ENCODE measurements at regions not wholly inside any gene's neighbourhood (a gene's known extent, or its start where the extent isn't known, plus 50 kb on each side); places are given as distances from the start of the nearest gene placed in this dataset.

DNA sequence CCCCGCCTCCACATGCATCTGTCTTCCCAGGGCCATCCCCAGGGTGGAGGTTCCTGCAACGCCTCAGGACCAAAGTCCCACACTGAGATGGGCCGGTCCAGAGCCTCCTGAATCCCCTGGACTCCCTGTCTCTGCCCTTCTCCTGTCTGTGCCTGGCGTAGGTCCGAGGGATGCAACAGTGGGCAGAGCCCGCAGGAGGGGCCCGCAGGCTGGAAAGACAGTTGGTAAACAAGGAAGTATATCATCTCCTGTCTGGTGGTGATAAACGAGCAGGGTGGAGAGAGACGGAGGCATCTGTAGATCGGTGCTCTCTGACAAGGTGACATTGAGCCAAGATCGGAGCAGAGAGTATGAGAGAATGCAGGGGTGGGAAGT, 72.6 kb upstream of the RAB6C start:
- Histone ChIP-seq H3K36me3 (no peaks in the 10 kb centered on the region), H3K9ac (peak overlapping the region in 5 of 11 experiments; percentile 6 to 44 (median 32); a peak in 4 of 22 replicates), H3K4me1 (peaks cover 15 to 66% (median 49%) of the 10 kb centered on the region in 10 experiments; a peak in 19 of 20 replicates), H4K20me1 (no peaks in the 10 kb centered on the region), H3K4me2 (peak overlapping the region; percentile 21 to 88 (median 68); a peak in 21 of 22 replicates), H3K4me3 (no peak overlapping the region; a peak in 1 of 20 replicates), H3K27ac (peak overlapping the region in 8 of 11 experiments; percentile 22 to 56 (median 46); a peak in 13 of 22 replicates), H3K9me3 (replicated peaks in 1 of 11) (0 out of 22 replicates have a peak, but pooled peaks cover 0 to under 1% (median 0%) of the 10 kb centered on the region in 11 experiments), H3K27me3 (no peaks in the 10 kb centered on the region)
- TF ChIP-seq Cebpa-rat (IDR thresholded peaks at IDR 0.05), result no peak

DNA sequence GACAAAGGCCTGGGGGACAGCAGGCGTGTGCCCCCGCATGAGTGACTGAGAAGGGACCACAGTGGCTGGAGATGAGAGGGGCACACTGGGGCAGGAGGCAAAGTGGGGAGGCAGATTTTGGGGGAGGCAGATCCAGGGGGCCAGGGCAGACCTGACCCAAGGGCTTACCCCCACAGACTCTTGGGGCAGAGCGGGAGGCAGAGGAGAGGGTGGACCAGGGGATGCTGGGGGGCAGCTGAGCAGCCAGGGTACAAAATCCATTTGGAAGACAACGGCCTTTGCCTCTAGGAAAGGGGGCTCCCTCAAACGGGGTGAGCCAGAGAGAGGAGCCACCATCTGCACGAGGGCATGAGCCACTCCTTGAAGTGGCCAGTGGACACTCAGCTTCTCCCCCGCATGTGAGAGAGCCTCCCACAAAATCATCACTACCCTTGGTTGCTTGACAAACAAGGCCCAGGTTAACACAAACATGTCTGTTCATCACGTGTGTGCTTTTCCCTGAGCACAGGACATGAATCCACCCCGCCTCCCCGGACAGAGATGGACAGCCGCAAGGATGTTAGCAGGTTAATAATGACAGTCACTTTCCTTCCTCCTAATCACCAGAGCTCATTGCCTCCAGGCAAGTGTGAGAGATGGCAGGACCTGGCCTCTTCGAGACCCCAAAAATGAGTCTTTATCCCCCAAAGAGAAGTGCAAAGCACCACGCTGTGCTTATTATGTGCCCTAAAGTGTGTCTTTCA, 72.0 kb upstream of the RAB6C start:
- H3K27me3 ChIP-seq, result no peaks in the 10 kb centered on the region

DNA sequence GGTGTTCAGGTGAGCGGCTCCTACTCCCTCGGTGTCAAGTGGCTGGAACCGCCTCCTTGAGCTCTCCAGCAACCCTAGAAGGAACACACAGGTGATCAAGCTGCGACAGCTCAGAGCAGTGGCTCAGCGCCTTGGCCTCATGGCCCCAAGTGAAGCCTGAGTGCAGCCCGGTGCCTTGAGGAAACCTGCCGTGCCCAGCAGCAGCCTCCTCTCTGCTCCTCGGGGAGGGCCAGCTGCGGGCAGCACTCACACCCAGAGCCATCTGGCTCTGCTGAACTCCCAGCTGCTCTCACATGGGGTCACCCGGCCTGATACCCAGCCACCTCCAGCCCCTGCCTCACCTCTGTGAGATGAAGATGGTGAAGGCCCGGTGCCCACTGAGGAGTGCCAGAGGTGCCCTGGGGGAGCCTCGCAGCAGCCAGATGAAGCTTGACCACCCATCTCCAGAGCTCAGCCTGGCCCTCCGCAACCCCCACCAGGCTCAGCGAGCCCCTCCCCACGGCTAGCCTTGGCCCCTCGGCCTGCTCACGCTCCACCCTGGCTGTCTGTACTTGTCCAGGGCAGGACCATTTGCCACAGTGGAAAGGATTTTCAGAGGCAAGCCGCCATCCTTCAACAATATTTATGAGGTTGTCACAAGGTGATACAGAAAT, 70.6 kb upstream of the RAB6C start:
- Histone ChIP-seq H3K36me3 (no peaks in the 10 kb centered on the region), H3K27me3 (no peaks in the 10 kb centered on the region), H4K20me1 (no peaks in the 10 kb centered on the region), H3K4me1 (peaks cover 6 to 49% (median 36%) of the 10 kb centered on the region in 10 experiments; a peak in 18 of 20 replicates), H3K9me3 (replicated peaks in 1 of 11) (no peaks in the 10 kb centered on the region), H3K4me3 (no peak overlapping the region), H3K9ac (no peak overlapping the region), H3K4me2 (0 out of 22 replicates have a peak overlapping the region, but pooled peaks of 1 of the 11 experiments have one; percentile 3), H3K27ac (no peak overlapping the region)
- TF ChIP-seq Cebpa-rat (IDR thresholded peaks at IDR 0.05), result no peak

More for the DNA sequence above, 72.0 kb upstream of the RAB6C start:
- Histone ChIP-seq H3K4me2 (peak overlapping the region in 10 of 11 experiments; percentile 36 to 88 (median 70); a peak in 19 of 22 replicates), H3K4me3 (no peak overlapping the region), H4K20me1 (no peaks in the 10 kb centered on the region), H3K27ac (peak overlapping the region in 8 of 11 experiments; percentile 14 to 56 (median 46); a peak in 13 of 22 replicates), H3K9ac (peak overlapping the region in 4 of 11 experiments; percentile 14 to 44 (median 37); a peak in 2 of 22 replicates), H3K9me3 (replicated peaks in 1 of 11) (no peaks in the 10 kb centered on the region), H3K4me1 (peaks cover 15 to 63% (median 49%) of the 10 kb centered on the region in 10 experiments; a peak in 19 of 20 replicates), H3K36me3 (no peaks in the 10 kb centered on the region)
- TF ChIP-seq Cebpa-rat (IDR thresholded peaks at IDR 0.05), result no peak

DNA sequence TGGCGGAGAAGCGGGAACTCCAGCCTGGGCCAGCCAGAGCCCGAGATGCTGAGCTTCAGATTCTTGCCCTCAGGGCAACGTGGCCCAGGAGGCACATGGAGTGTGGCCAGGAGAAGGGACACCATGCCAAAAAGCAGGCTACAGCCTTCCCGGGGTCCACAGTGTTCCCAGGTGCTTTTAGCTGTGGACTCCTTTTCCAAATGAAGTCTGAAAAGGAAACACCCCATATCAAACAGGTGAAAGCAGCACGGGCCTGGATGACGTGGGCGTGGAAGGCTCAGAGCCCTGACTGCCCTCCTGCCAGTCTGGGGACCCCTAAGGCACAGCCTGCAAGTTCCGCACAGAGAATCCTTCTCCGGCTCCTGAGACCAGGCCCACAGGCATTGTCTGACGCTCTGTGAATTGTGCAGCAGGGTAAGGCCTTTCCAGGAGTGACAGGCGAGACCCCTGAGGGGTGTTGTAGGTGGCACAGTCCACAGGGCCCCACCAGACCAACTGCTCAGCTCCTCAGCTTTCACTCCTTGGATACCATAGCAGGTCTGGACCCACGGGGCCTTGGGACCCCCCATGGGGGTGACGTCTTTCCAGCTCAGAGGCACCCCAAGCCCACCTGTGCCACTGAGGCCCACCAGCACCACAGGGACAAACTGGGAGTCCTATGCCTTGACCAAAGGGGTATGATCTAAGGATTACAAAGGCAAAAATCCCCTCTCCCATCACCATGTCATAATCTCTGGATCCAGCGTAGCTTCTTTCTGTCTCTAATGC, 69.6 kb upstream of the RAB6C start:
- Histone ChIP-seq H3K4me2 (no peak overlapping the region), H3K4me1 (peaks cover 5 to 39% (median 26%) of the 10 kb centered on the region in 10 experiments; a peak in 18 of 20 replicates), H3K9ac (no peak overlapping the region), H3K9me3 (replicated peaks in 1 of 11) (no peaks in the 10 kb centered on the region), H3K27ac (no peak overlapping the region), H3K36me3 (no peaks in the 10 kb centered on the region), H3K27me3 (no peaks in the 10 kb centered on the region), H3K4me3 (no peak overlapping the region), H4K20me1 (no peaks in the 10 kb centered on the region)
- TF ChIP-seq Cebpa-rat (IDR thresholded peaks at IDR 0.05), result no peak

DNA sequence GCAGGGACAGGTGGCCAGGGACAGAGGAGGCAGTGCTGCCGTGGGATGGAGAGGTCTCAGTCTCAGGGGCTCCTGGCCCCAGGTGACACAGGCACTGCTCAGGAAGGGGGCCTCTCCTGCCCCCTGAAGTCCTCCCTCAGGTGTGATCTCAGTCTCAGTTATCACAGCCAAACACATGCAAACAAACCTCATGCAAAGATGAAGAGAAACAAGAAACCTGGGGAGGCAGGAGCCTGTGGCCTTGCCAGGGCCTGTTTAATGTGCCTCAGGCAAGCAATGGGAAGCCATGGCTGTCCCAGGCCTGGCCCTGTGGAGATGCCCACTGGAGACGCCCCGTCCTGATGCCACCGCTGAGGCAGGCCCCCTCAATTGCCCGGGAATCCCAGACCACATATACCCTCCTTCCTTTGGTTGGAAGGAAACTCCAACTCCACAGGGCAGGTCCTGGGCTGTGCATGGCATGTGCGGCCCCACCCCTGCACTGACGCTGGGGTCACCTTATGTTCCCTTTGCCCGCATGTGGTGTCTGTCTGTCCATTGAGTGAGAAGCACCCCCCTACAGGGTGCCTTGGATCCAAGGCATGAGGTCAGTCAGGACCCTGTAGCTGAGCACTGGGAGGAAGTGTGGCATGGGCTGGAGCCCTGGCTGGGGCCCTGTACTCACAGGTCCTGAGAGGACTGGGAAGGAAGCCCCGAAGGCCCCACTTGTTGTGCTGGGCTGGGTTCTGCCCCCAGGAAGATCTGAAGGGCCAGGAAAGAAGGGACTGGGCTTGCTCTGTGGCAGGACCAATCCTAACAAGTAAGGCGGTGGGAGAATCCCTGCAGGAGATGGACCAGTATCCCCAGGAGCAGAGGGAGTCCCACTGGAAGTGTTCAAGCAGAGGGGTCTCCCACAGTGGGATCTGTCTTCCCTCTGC, 68.8 kb upstream of the RAB6C start:
- no peak overlapping the region for H3K4me3 ChIP-seq
- H3K9ac ChIP-seq, result no peak overlapping the region
- no peaks in the 10 kb centered on the region for H3K36me3 ChIP-seq
- H4K20me1 ChIP-seq, result no peaks in the 10 kb centered on the region
- no peak overlapping the region for H3K4me2 ChIP-seq
- H3K9me3 ChIP-seq (replicated peaks in 1 of 11), result no peaks in the 10 kb centered on the region
- no peaks in the 10 kb centered on the region for H3K27me3 ChIP-seq
- TF ChIP-seq Cebpa-rat (IDR thresholded peaks at IDR 0.05), result no peak
- peaks cover 5 to 31% (median 18%) of the 10 kb centered on the region in 10 experiments; a peak in 18 of 20 replicates for H3K4me1 ChIP-seq
- no peak overlapping the region for H3K27ac ChIP-seq

DNA sequence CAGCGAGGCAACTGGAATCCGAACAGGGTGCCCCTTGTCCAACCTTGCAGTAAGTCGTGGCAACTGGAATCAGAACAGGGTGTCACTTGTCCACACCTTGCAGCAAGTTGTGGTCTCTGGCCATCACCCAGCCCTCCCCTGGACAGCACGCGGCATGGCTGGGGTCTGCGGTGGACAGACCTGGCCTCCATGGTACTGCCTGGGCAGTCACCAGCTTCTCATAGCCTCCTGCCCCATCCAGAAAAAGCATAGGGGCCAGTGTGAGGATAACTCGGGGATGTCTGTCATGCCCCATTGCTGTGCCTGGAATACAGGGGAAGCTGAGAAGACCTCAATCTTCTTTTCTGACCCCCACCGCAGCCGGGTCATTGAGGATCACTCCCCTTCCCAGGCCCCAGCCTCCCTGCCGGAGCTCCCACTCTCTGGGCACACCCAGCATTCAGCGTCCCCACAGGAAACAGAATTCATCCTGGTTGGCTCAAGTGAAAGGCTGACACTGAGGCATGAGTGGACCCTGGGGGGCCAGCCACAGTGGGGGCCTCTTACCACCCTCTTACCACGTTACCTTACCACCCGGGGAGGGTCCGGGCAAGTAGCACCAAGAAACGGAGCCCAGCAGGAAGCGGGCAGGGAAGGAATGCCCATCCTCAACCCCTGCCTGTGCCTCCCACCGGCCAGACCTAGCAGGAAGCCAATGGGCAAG, 68.0 kb upstream of the RAB6C start:
- H4K20me1 ChIP-seq, result no peaks in the 10 kb centered on the region
- no peak overlapping the region for H3K27ac ChIP-seq
- H3K4me3 ChIP-seq, result no peak overlapping the region
- H3K36me3 ChIP-seq, result no peaks in the 10 kb centered on the region
- H3K4me2 ChIP-seq, result no peak overlapping the region
- no peak for TF ChIP-seq Cebpa-rat (IDR thresholded peaks at IDR 0.05)
- peaks cover 4 to 23% (median 10%) of the 10 kb centered on the region in 10 experiments; a peak in 18 of 20 replicates for H3K4me1 ChIP-seq
- H3K9ac ChIP-seq, result no peak overlapping the region
- H3K27me3 ChIP-seq, result no peaks in the 10 kb centered on the region
- peaks cover 0 to 2% (median 0%) of the 10 kb centered on the region in 11 experiments; a peak in 4 of 22 replicates for H3K9me3 ChIP-seq (replicated peaks in 1 of 11)

DNA sequence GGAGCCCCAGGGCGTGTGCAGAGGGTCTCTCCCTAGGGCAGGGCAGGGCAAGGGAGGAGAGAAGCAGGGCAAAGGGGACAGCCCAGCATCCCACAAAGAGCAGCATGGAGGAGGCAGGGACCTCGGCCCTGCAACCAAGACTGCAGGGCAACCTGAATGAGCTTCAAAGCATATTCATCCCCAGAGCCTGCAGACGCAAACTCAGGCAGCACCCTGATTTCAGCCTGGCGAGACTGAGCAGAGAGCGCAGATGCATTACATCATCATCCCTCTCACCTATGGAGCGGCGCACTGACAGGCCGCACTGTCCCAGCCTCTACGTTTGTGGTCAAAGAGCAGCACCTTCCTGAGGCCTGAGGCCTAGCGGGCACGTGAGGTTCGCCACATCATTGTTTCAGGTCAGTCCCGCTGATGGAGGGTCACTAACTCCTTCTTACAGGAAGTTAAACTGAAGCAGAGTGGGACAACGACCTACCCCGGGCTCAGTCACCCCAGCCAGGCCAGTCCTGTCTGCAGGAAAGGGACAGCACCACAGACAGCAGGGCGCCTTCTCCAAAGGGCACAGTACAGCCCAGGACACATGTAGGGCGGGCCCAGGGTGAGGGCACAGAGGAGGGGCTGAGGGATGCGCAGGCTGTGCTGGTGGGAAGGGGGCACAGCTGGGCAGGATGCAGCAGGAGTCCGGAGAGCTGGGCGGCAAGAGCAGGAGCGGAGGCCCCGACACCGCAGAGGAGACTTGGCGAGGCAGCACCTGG, 67.2 kb upstream of the RAB6C start:
- H4K20me1 ChIP-seq, result no peaks in the 10 kb centered on the region
- no peaks in the 10 kb centered on the region for H3K27me3 ChIP-seq
- no peak for TF ChIP-seq Cebpa-rat (IDR thresholded peaks at IDR 0.05)

More for the DNA sequence above, 67.2 kb upstream of the RAB6C start:
- no peak overlapping the region for H3K4me2 ChIP-seq
- no peak overlapping the region for H3K27ac ChIP-seq
- H3K36me3 ChIP-seq, result no peaks in the 10 kb centered on the region
- no peak overlapping the region for H3K4me3 ChIP-seq
- H3K4me1 ChIP-seq, result peaks cover 0 to 15% (median 3%) of the 10 kb centered on the region in 10 experiments; a peak in 14 of 20 replicates
- peaks cover 0 to 9% (median 6%) of the 10 kb centered on the region in 11 experiments; a peak in 8 of 22 replicates for H3K9me3 ChIP-seq (replicated peaks in 1 of 11)
- no peak overlapping the region for H3K9ac ChIP-seq

Data from BLaER1 treated with 17β-estradiol and CSF1 and Interleukin-3, amounts not matched to agents 10 nM and 100 nM (cell line).